A673 (cell line): ENCODE measurements at regions not wholly inside any gene's neighbourhood (a gene's known extent, or its start where the extent isn't known, plus 50 kb on each side); places are given as distances from the start of the nearest gene placed in this dataset.
A peak's percentile ranks its signal among the peaks of the same experiment; 100 is the strongest.

Experiments used
- BruUV-seq: library from RNA; stranded (reverse); fragments of 400-500 nt; replicated peaks from 2 replicates; lab custom pipeline; 2021; lab: Mats Ljungman, UMichigan
- CTCF ChIA-PET: fragments of 300-600 bp; sonication (Branson Sonifier 250); formaldehyde crosslinking; loops from one replicate; lab custom pipeline; 2022; ENCODE audit warnings: antibody characterized with exemption; lab: Charles Lee
- POLR2A ChIA-PET: fragments of 300-600 bp; sonication (Branson Sonifier 250); formaldehyde crosslinking; loops from one replicate; lab custom pipeline; 2022; ENCODE audit warnings: antibody characterized with exemption; ENCODE audit not compliant: low non-redundant PET; lab: Charles Lee
- DNase-seq: peaks from one replicate; pipeline ENCODE4 v3.0.0-alpha.2; 2015; ENCODE audit warnings: low spot score
- H3K27ac ChIP-seq: fragments of 200-600 bp; sonication (generic); 2 replicates; pipeline ENCODE4 v1.5.1; 2016; ENCODE audit warnings: mixed run types, low read depth, mild to moderate bottlenecking, mixed read lengths, antibody characterized with exemption, low read length; ENCODE audit not compliant: poor library complexity, severe bottlenecking
- H3K27me3 ChIP-seq: fragments of 200-600 bp; sonication (generic); replicated peaks from 2 replicates; pipeline ENCODE4 v1.6.1; 2017; ENCODE audit warnings: mixed run types, low read depth, mild to moderate bottlenecking, mixed read lengths, antibody characterized with exemption, low read length; ENCODE audit not compliant: insufficient read depth, poor library complexity
- H3K36me3 ChIP-seq: fragments of 200-600 bp; sonication (generic); 2 replicates; pipeline ENCODE4 v1.6.1; 2016; ENCODE audit warnings: mixed run types, mild to moderate bottlenecking, mixed read lengths, antibody characterized with exemption, low read length; ENCODE audit not compliant: insufficient read depth, poor library complexity, severe bottlenecking
- H3K4me1 ChIP-seq: fragments of 200-600 bp; sonication (generic); 2 replicates; pipeline ENCODE4 v1.6.1; 2017; ENCODE audit warnings: mixed run types, mild to moderate bottlenecking, mixed read lengths, antibody characterized with exemption, low read length; ENCODE audit not compliant: insufficient read depth, poor library complexity, severe bottlenecking
- H3K4me3 ChIP-seq: fragments of 200-600 bp; sonication (generic); 2 replicates; pipeline ENCODE4 v1.5.1; 2016; ENCODE audit warnings: low read depth, mixed run types, mild to moderate bottlenecking, mixed read lengths, low read length; ENCODE audit not compliant: poor library complexity, severe bottlenecking
- H3K9me3 ChIP-seq: fragments of 200-600 bp; sonication (generic); 2 replicates; pipeline ENCODE4 v1.6.1; 2016; ENCODE audit warnings: mixed run types, low read depth, mild to moderate bottlenecking, mixed read lengths, antibody characterized with exemption, low read length; ENCODE audit not compliant: poor library complexity, severe bottlenecking
- CTCF ChIP-seq: fragments of 300-800, 200-600 bp; sonication (generic); conservative IDR thresholded peaks from 2 replicates; pipeline ENCODE4 v1.5.1; 2017; ENCODE audit warnings: low read depth, mild to moderate bottlenecking, antibody characterized with exemption, low read length, moderate library complexity, mixed read lengths
- EZH2 ChIP-seq: fragments of 200-600 bp; sonication (generic); IDR thresholded peaks from 2 replicates; pipeline ENCODE4 v1.6.1; 2017; ENCODE audit warnings: borderline replicate concordance, low read depth, mild to moderate bottlenecking, mixed read lengths, antibody characterized with exemption, low read length; ENCODE audit not compliant: poor library complexity, severe bottlenecking
- intact Hi-C: fragments of 100-400 bp; cut with micrococcal nuclease; formaldehyde crosslinking; loops from one replicate; pipeline ENCODE4 v1.10.0; 2022; ENCODE audit not compliant: unreplicated experiment

DNA sequence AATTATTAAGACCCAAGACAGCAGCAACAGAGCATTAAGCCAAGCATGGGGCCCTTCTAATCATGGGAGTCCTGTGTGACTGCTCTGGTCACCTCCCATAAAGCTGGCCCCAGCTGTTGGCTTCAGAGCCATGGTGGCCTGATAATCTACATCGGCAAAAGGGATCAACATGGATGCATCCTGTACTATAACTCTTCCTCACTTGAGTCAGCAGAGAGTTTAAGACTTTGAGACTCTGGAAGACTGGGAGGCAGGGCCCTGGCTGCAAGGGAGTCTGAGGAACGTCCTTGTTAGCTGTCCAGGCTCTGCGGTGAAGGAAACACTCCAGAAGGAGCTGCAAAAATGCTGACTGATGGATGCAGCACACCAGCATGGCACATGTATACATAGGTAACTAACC is 95.0 kb upstream of the KIAA1217 start:
- Histone ChIP-seq H3K9me3 (no peaks in the 10 kb centered on the region), H3K27ac (no peak overlapping the region), H3K36me3 (no peaks in the 10 kb centered on the region), H3K4me3 (no peak overlapping the region), H3K27me3 (no peaks in the 10 kb centered on the region), H3K4me1 (peaks cover 43% of the 10 kb centered on the region)
- TF ChIP-seq CTCF (no peak), EZH2 (no peak)
- intact Hi-C loops, result loop anchor here (10.0 kb wide), 1 partner anchor 251 kb away; no protein-coding TSS in a partner anchor
- POLR2A ChIA-PET, result no interaction called here
- no peak for DNase-seq
- CTCF ChIA-PET, result no interaction called here
- BruUV-seq, result no TSS peak

DNA sequence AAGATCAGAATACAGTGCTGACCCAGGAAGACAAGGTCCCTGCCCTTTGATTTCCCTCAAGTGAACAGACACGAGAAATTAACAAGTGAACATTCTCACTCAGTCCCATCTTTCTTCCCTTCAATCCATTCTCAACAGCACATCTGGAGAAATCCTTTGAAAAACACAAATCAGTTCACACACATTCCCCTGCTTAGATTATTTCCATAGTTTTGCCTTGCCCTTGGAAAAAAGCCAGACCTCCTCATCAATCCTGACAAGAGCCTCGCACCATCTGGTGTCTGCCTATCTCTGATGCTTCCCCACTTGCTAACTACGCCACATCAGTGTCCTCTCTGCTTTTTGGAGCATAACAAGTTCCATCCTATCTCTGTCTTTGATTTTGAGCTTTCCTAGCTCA is 94.4 kb upstream of the KIAA1217 start:
- Histone ChIP-seq H3K36me3 (no peaks in the 10 kb centered on the region), H3K9me3 (no peaks in the 10 kb centered on the region), H3K4me3 (no peak overlapping the region), H3K4me1 (peaks cover 50% of the 10 kb centered on the region), H3K27ac (peak overlapping the region; percentile 21), H3K27me3 (no peaks in the 10 kb centered on the region)
- ChIA-PET POLR2A (no interaction called here), CTCF (no interaction called here)
- BruUV-seq, result no TSS peak
- intact Hi-C loops, result loop anchor here (10.0 kb wide), 1 partner anchor 250 kb away; no protein-coding TSS in a partner anchor
- no peak for TF ChIP-seq EZH2
- no peak for TF ChIP-seq CTCF
- peak; percentile 46 for DNase-seq

GRCh38 chr10:24115403-24115802 is 93.5 kb upstream of the KIAA1217 start:
- intact Hi-C loops, result loop anchor here (10.0 kb wide), 1 partner anchor 249 kb away; no protein-coding TSS in a partner anchor
- no peak overlapping the region for H3K4me3 ChIP-seq
- H3K9me3 ChIP-seq, result no peaks in the 10 kb centered on the region
- H3K27me3 ChIP-seq, result no peaks in the 10 kb centered on the region
- TF ChIP-seq CTCF (no peak), EZH2 (no peak)
- DNase-seq, result no peak
- H3K4me1 ChIP-seq, result peaks cover 56% of the 10 kb centered on the region
- ChIA-PET CTCF (no interaction called here), POLR2A (no interaction called here)
- H3K27ac ChIP-seq, result no peak overlapping the region
- BruUV-seq, result no TSS peak
- no peaks in the 10 kb centered on the region for H3K36me3 ChIP-seq
